Kidney epithelial cell (primary cell): ENCODE measurements at regions not wholly inside any gene's neighbourhood (a gene's known extent, or its start where the extent isn't known, plus 50 kb on each side); places are given as distances from the start of the nearest gene placed in this dataset.

Experiments used
- DNase-seq: peaks from one replicate; pipeline ENCODE4 v3.0.0-alpha.2; 2010; ENCODE audit warnings: low read depth
- H3K27me3 ChIP-seq: 2 replicates; pipeline ENCODE4 v1.6.0; 2011; ENCODE audit warnings: low read length; ENCODE audit not compliant: control insufficient read depth, insufficient read depth
- H3K36me3 ChIP-seq: 2 replicates; pipeline ENCODE4 v1.5.1; 2011; ENCODE audit warnings: low read length; ENCODE audit not compliant: control insufficient read depth, insufficient read depth
- H3K4me3 ChIP-seq: 2 replicates; pipeline ENCODE4 v1.5.1; 2011; ENCODE audit warnings: low read depth, mild to moderate bottlenecking, control low read depth, low read length
- CTCF ChIP-seq: IDR thresholded peaks from 2 replicates; pipeline ENCODE4 v1.5.1; 2011; ENCODE audit warnings: mild to moderate bottlenecking, moderate library complexity, low read length, control low read depth, inconsistent platforms; ENCODE audit not compliant: insufficient read depth, poor library complexity, severe bottlenecking

- Histone ChIP-seq H3K4me3 (no peak overlapping the region), H3K27me3 (no peaks in the 10 kb centered on the region), H3K36me3 (no peaks in the 10 kb centered on the region)
- TF ChIP-seq CTCF, result no peak
- peak; percentile 85 for DNase-seq
Observed at GRCh38 chr5:38607396-38607795, 51.0 kb upstream of the LIFR start.

- DNase-seq, result no peak
- Histone ChIP-seq H3K36me3 (no peaks in the 10 kb centered on the region), H3K4me3 (no peak overlapping the region), H3K27me3 (no peaks in the 10 kb centered on the region)
- TF ChIP-seq CTCF, result no peak
Observed at GRCh38 chr5:38607930-38608564, 51.6 kb upstream of the LIFR start.

- TF ChIP-seq CTCF, result no peak
- Histone ChIP-seq H3K36me3 (no peaks in the 10 kb centered on the region), H3K4me3 (no peak overlapping the region), H3K27me3 (no peaks in the 10 kb centered on the region)
- DNase-seq, result no peak
Observed at GRCh38 chr5:38608874-38609273, 52.4 kb upstream of the LIFR start.

DNA sequence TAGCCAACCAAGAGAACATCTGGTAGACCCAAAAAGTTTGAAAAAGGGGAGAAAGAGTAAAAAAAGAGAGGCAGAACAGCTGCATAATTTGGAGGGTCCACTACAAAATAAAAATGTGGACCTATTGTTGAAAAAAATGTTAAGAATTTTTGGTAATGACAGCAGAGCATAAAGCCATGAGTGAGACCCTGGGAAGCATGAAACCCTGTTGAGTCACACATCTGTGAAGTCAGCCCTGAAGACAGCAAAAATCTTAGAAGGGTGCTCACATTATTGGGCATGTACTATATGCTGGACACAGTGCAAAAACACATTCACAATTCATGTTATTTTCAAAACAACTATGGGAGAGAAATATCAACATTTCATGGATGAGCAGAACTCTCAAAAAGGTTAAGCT lies 56.4 kb upstream of the LIFR start:
- Histone ChIP-seq H3K4me3 (no peak overlapping the region), H3K36me3 (no peaks in the 10 kb centered on the region), H3K27me3 (no peaks in the 10 kb centered on the region)
- DNase-seq, result no peak
- TF ChIP-seq CTCF, result no peak

GRCh38 chr5:38613490-38613889 lies 57.0 kb upstream of the LIFR start:
- H3K27me3 ChIP-seq, result no peaks in the 10 kb centered on the region
- no peak for DNase-seq
- H3K36me3 ChIP-seq, result no peaks in the 10 kb centered on the region
- TF ChIP-seq CTCF, result no peak
- H3K4me3 ChIP-seq, result no peak overlapping the region

GRCh38 chr5:38613992-38614836 lies 57.8 kb upstream of the LIFR start:
- TF ChIP-seq CTCF, result no peak
- Histone ChIP-seq H3K36me3 (no peaks in the 10 kb centered on the region), H3K27me3 (no peaks in the 10 kb centered on the region), H3K4me3 (no peak overlapping the region)
- DNase-seq, result no peak
